DOHH2 (cell line): ENCODE measurements at regions not wholly inside any gene's neighbourhood (a gene's known extent, or its start where the extent isn't known, plus 50 kb on each side); places are given as distances from the start of the nearest gene placed in this dataset.

ENCODE experiments used
- CTCF ChIP-seq: fragments of 200-600 bp; sonication (generic); IDR thresholded peaks from one replicate; pipeline ENCODE4 v1.5.1; 2014; ENCODE audit warnings: antibody characterized with exemption, mild to moderate bottlenecking, low read depth, low read length; ENCODE audit not compliant: poor library complexity, severe bottlenecking
- EZH2phosphoT487 ChIP-seq: fragments of 200-600 bp; sonication (generic); IDR thresholded peaks from 2 replicates; pipeline ENCODE4 v1.6.1; 2017; ENCODE audit warnings: borderline replicate concordance, mild to moderate bottlenecking, antibody characterized with exemption, low read length, moderate library complexity, mixed read lengths

GRCh38 chr11:95544095-95544856 lies 245.3 kb downstream of the FAM76B start:
- TF ChIP-seq CTCF: no peak
- no peak for TF ChIP-seq EZH2phosphoT487
